H1 (cell line): ENCODE measurements at regions not wholly inside any gene's neighbourhood (a gene's known extent, or its start where the extent isn't known, plus 50 kb on each side); places are given as distances from the start of the nearest gene placed in this dataset.

ENCODE experiments used
- CTCF ChIA-PET: fragments of 300-600 bp; sonication (Branson Sonifier 250); formaldehyde crosslinking; loops from one replicate; lab custom pipeline; 2021; ENCODE audit not compliant: partially characterized antibody; lab: Charles Lee
- POLR2A ChIA-PET: fragments of 300-600 bp; sonication (Branson Sonifier 250); formaldehyde crosslinking; loops from one replicate; lab custom pipeline; 2021; ENCODE audit warnings: inconsistent platforms; ENCODE audit not compliant: partially characterized antibody; lab: Charles Lee
- DNase-seq, 2 experiments: peaks; one replicate each; pipeline versions ENCODE4 v3.0.0 to v3.0.0-alpha.2; 2010 to 2022; ENCODE audit warnings: low spot score in 2 of 2, low read depth in 1 of 2, mixed read lengths in 1 of 2
- FAIRE-seq: peaks from 2 replicates; lab custom pipeline; 2011; peaks lifted over from hg19 to GRCh38; lab: Jason Lieb, UNC
- H2AFZ ChIP-seq: 2 replicates; pipeline ENCODE4 v1.8.1; 2012; ENCODE audit warnings: low read length, inconsistent platforms
- H2AK5ac ChIP-seq: 2 replicates; pipeline ENCODE4 v1.6.1; 2013; ENCODE audit warnings: low read depth, low read length
- H2BK120ac ChIP-seq: replicated peaks from 2 replicates; pipeline ENCODE3; 2013; ENCODE audit warnings: low read depth, low read length, inconsistent platforms
- H2BK12ac ChIP-seq: 2 replicates; pipeline ENCODE4 v1.6.1; 2013; ENCODE audit warnings: low read depth, low read length
- H2BK15ac ChIP-seq: 2 replicates; pipeline ENCODE4 v1.6.1; 2013; ENCODE audit warnings: low read length
- H2BK20ac ChIP-seq: 2 replicates; pipeline ENCODE4 v1.6.1; 2013; ENCODE audit warnings: low read length
- H2BK5ac ChIP-seq: 2 replicates; pipeline ENCODE4 v1.6.1; 2013; ENCODE audit warnings: low read depth, low read length
- H3K14ac ChIP-seq: 2 replicates; pipeline ENCODE4 v1.6.1; 2013; ENCODE audit warnings: inconsistent platforms; ENCODE audit not compliant: insufficient read length
- H3K18ac ChIP-seq: 2 replicates; pipeline ENCODE4 v1.6.1; 2013; ENCODE audit warnings: low read length; ENCODE audit errors: extremely low read depth
- H3K23ac ChIP-seq: 2 replicates; pipeline ENCODE4 v1.6.1; 2013; ENCODE audit warnings: inconsistent platforms; ENCODE audit not compliant: insufficient read length
- H3K23me2 ChIP-seq: 2 replicates; pipeline ENCODE4 v1.6.1; 2013; ENCODE audit warnings: low read depth, low read length
- H3K27ac ChIP-seq: 2 replicates; pipeline ENCODE4 v1.6.1; 2011; ENCODE audit warnings: low read depth, low read length, inconsistent platforms
- H3K27me3 ChIP-seq, 4 experiments: replicated peaks in 1 of 4; 1 replicate in 1 of 4; 2 replicates in 3 of 4; pipeline versions ENCODE4 v1.6.1 to v1.8.1; 2011 to 2013; ENCODE audit warnings: low read length in 3 of 4, mild to moderate bottlenecking in 3 of 4, inconsistent platforms in 2 of 4, mixed read lengths in 2 of 4, moderate library complexity in 1 of 4; ENCODE audit not compliant: control insufficient read depth in 3 of 4, insufficient read depth in 3 of 4; ENCODE audit errors: extremely low read depth in 1 of 4
- H3K36me3 ChIP-seq, 4 experiments: 2 replicates each; pipeline versions ENCODE4 v1.6.1 to v1.8.1; 2011 to 2013; ENCODE audit warnings: mild to moderate bottlenecking in 4 of 4, low read length in 3 of 4, moderate library complexity in 2 of 4, control low read depth in 1 of 4, inconsistent platforms in 1 of 4; ENCODE audit not compliant: insufficient read depth in 4 of 4, control insufficient read depth in 2 of 4
- H3K4ac ChIP-seq: replicated peaks from 2 replicates; pipeline ENCODE3; 2013; ENCODE audit warnings: low read length, low read depth, mixed read lengths, inconsistent platforms; ENCODE audit not compliant: insufficient read length
- H3K4me1 ChIP-seq, 4 experiments: replicated peaks in 1 of 4; 1 replicate in 1 of 4; 2 replicates in 3 of 4; pipeline versions ENCODE4 v1.6.1 to v1.8.1; 2011 to 2013; ENCODE audit warnings: low read length in 3 of 4, inconsistent platforms in 2 of 4, mixed read lengths in 1 of 4; ENCODE audit not compliant: insufficient read depth in 4 of 4, control insufficient read depth in 3 of 4
- H3K4me2 ChIP-seq, 2 experiments: 2 replicates each; pipeline versions ENCODE4 v1.6.1 to v1.8.1; 2011 to 2013; ENCODE audit warnings: low read depth in 2 of 2, low read length in 2 of 2, control low read depth in 1 of 2, inconsistent platforms in 1 of 2, mild to moderate bottlenecking in 1 of 2; ENCODE audit not compliant: insufficient read depth in 1 of 2
- H3K4me3 ChIP-seq, 4 experiments: fragments of 200-600, 300-600 bp in 1 of 4; sonication (generic), shearing (Covaris generic), sonication (Bioruptor Twin) in 1 of 4; 2 replicates each; pipeline versions ENCODE4 v1.5.1 to v1.8.1; 2011 to 2016; ENCODE audit warnings: low read length in 4 of 4, low read depth in 3 of 4, control low read depth in 2 of 4, inconsistent platforms in 2 of 4, mild to moderate bottlenecking in 2 of 4, mixed read lengths in 1 of 4, moderate library complexity in 1 of 4; ENCODE audit not compliant: insufficient read depth in 2 of 4; ENCODE audit errors: extremely low read depth in 1 of 4
- H3K56ac ChIP-seq: replicated peaks from 2 replicates; pipeline ENCODE3; 2013; ENCODE audit warnings: low read depth, mild to moderate bottlenecking, mixed read lengths, low read length, inconsistent platforms; ENCODE audit not compliant: insufficient read length
- H3K79me1 ChIP-seq: 2 replicates; pipeline ENCODE4 v1.6.1; 2013; ENCODE audit warnings: low read depth, low read length, control low read depth
- H3K79me2 ChIP-seq, 2 experiments: 2 replicates each; pipeline versions ENCODE4 v1.6.1 to v1.8.1; 2012 to 2013; ENCODE audit warnings: low read length in 2 of 2, mild to moderate bottlenecking in 2 of 2, inconsistent platforms in 1 of 2; ENCODE audit not compliant: insufficient read depth in 2 of 2, control insufficient read depth in 1 of 2
- H3K9ac ChIP-seq, 4 experiments: replicated peaks in 1 of 4; 1 replicate in 1 of 4; 2 replicates in 3 of 4; pipeline versions ENCODE4 v1.6.1 to v1.8.1; 2011 to 2013; ENCODE audit warnings: low read depth in 3 of 4, low read length in 3 of 4, control low read depth in 2 of 4, mild to moderate bottlenecking in 2 of 4, moderate library complexity in 2 of 4, inconsistent platforms in 1 of 4; ENCODE audit errors: extremely low read depth in 1 of 4
- H3K9me3 ChIP-seq, 2 experiments: 2 replicates each; pipeline versions ENCODE4 v1.6.1 to v1.8.1; 2012 to 2013; ENCODE audit warnings: mild to moderate bottlenecking in 2 of 2, moderate library complexity in 2 of 2, control low read depth in 1 of 2, inconsistent platforms in 1 of 2, low read depth in 1 of 2, low read length in 1 of 2, mixed read lengths in 1 of 2; ENCODE audit not compliant: insufficient read depth in 2 of 2
- H4K20me1 ChIP-seq, 2 experiments: replicated peaks in 1 of 2; 2 replicates each; pipeline versions ENCODE3 to v1.8.1; 2011 to 2013; ENCODE audit warnings: inconsistent platforms in 2 of 2, low read length in 2 of 2, mild to moderate bottlenecking in 1 of 2; ENCODE audit not compliant: insufficient read depth in 2 of 2, control insufficient read depth in 1 of 2
- H4K5ac ChIP-seq: 2 replicates; pipeline ENCODE4 v1.6.1; 2013; ENCODE audit warnings: low read length, low read depth, mixed read lengths, inconsistent platforms; ENCODE audit not compliant: insufficient read length
- H4K8ac ChIP-seq: 2 replicates; pipeline ENCODE4 v1.8.0; 2013; ENCODE audit warnings: mild to moderate bottlenecking, moderate library complexity, low read length, inconsistent platforms; ENCODE audit not compliant: insufficient read depth; ENCODE audit errors: extremely low read depth
- H4K91ac ChIP-seq: replicated peaks from 2 replicates; pipeline ENCODE3; 2013; ENCODE audit warnings: low read length, mixed read lengths, inconsistent platforms; ENCODE audit not compliant: insufficient read length
- ATF3 ChIP-seq: IDR thresholded peaks from 2 replicates; pipeline ENCODE4 v1.6.1; 2011; ENCODE audit warnings: low read depth, mild to moderate bottlenecking, low read length; ENCODE audit not compliant: insufficient read depth
- CHD2 ChIP-seq: IDR thresholded peaks from 2 replicates; pipeline ENCODE4 v1.6.1; 2012; ENCODE audit warnings: low read length, improper control_type of control experiment
- CREB1 ChIP-seq: IDR thresholded peaks from 2 replicates; pipeline ENCODE4 v1.6.1; 2012; ENCODE audit warnings: inconsistent platforms
- E2F6 ChIP-seq: IDR thresholded peaks from 2 replicates; pipeline ENCODE4 v1.6.1; 2012; ENCODE audit warnings: inconsistent platforms
- EGR1 ChIP-seq: IDR thresholded peaks from 2 replicates; pipeline ENCODE4 v1.6.1; 2011; ENCODE audit warnings: low read depth, low read length, borderline replicate concordance
- MAX ChIP-seq: IDR thresholded peaks from 2 replicates; pipeline ENCODE4 v1.6.1; 2012; ENCODE audit warnings: inconsistent platforms
- NRF1 ChIP-seq: IDR thresholded peaks from 2 replicates; pipeline ENCODE4 v1.6.1; 2011; ENCODE audit warnings: mild to moderate bottlenecking, low read depth, low read length, improper control_type of control experiment
- PHF8 ChIP-seq: fragments of 200-600 bp; sonication (generic); conservative IDR thresholded peaks from 2 replicates; pipeline ENCODE4 v1.7.1; 2012; ENCODE audit warnings: low read depth, mild to moderate bottlenecking, inconsistent platforms, low read length, moderate library complexity
- POLR2AphosphoS5 ChIP-seq: IDR thresholded peaks from 2 replicates; pipeline ENCODE4 v1.6.1; 2011; ENCODE audit warnings: low read depth, low read length
- RBBP5 ChIP-seq: IDR thresholded peaks from 2 replicates; pipeline ENCODE4 v1.7.1; 2012; ENCODE audit warnings: low read depth, mild to moderate bottlenecking, inconsistent platforms, low read length, moderate library complexity, borderline replicate concordance
- SIRT6 ChIP-seq: IDR thresholded peaks from one replicate; pipeline ENCODE4 v1.7.1; 2012; ENCODE audit warnings: low read length, inconsistent platforms
- SIX5 ChIP-seq: IDR thresholded peaks from 2 replicates; pipeline ENCODE4 v1.6.1; 2011; ENCODE audit warnings: mild to moderate bottlenecking, low read depth, low read length
- YY1 ChIP-seq: IDR thresholded peaks from 2 replicates; pipeline ENCODE4 v1.6.1; 2011; ENCODE audit warnings: low read depth, mild to moderate bottlenecking, low read length

- Histone ChIP-seq H3K14ac (no peak overlapping the region), H2BK20ac (no peak overlapping the region), H3K4me1 (no peaks in the 10 kb centered on the region), H3K23me2 (no peaks in the 10 kb centered on the region), H3K4me2 (no peak overlapping the region), H2AK5ac (no peak overlapping the region), H4K91ac (no peak overlapping the region), H2BK15ac (no peak overlapping the region), H3K79me1 (no peaks in the 10 kb centered on the region), H3K79me2 (no peaks in the 10 kb centered on the region), H3K27ac (no peak overlapping the region), H4K8ac (no peak overlapping the region), H4K5ac (no peak overlapping the region), H3K9me3 (no peaks in the 10 kb centered on the region), H2AFZ (no peak overlapping the region), H3K56ac (no peak overlapping the region), H3K4ac (no peak overlapping the region), H4K20me1 (no peaks in the 10 kb centered on the region), H3K36me3 (no peaks in the 10 kb centered on the region), H3K18ac (no peak overlapping the region), H3K23ac (no peak overlapping the region), H3K4me3 (no peak overlapping the region), H2BK5ac (no peak overlapping the region), H2BK12ac (no peak overlapping the region), H3K27me3 (no peaks in the 10 kb centered on the region), H3K9ac (no peak overlapping the region), H2BK120ac (no peak overlapping the region)
- CTCF ChIA-PET, result no interaction called here
- FAIRE-seq (no peak), DNase-seq (no peak)
- POLR2A ChIA-PET, result no interaction called here
- no peak for TF ChIP-seq SIX5
- TF ChIP-seq SIRT6, result no peak
- TF ChIP-seq MAX, result no peak
- TF ChIP-seq NRF1, result no peak
- no peak for TF ChIP-seq PHF8
- TF ChIP-seq CREB1, result no peak
- TF ChIP-seq YY1, result no peak
- TF ChIP-seq RBBP5, result no peak
- TF ChIP-seq E2F6, result no peak
- TF ChIP-seq CHD2, result no peak
- TF ChIP-seq ATF3, result no peak
- no peak for TF ChIP-seq POLR2AphosphoS5
- TF ChIP-seq EGR1, result no peak
These were observed 129.5 kb downstream of the PABPC4L start for GRCh38 chr4:134072137-134072536.
